Amniotic epithelial cell (primary cell): ENCODE measurements at regions not wholly inside any gene's neighbourhood (a gene's known extent, or its start where the extent isn't known, plus 50 kb on each side); places are given as distances from the start of the nearest gene placed in this dataset.
A peak's percentile ranks its signal among the peaks of the same experiment; 100 is the strongest.

Experiments used
- DNase-seq: peaks from one replicate; pipeline ENCODE4 v3.0.0-alpha.2; 2010; ENCODE audit warnings: low read depth

DNA sequence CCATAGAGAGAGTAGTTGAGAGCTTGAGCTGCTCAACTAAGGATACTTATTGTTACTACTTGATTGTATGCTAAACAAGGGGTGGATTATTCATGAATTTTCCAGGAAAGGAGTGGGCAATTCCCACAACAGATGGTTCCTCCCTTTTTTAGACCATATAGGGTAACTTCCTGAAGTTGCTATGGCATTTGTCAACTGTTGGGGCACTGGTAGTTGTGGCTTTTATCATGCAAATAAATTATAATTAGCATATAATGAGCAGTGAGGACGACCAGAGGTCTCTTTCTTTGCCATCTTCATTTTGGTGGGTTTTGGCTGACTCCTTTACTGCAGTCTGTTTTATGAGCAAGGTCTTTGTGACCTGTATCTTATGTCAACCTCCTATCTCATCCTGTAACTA, 1403.5 kb upstream of the PABPC4L start:
- DNase-seq: no peak

GRCh38 chr4:135604531-135604930, 1402.9 kb upstream of the PABPC4L start:
- DNase-seq: no peak

DNA sequence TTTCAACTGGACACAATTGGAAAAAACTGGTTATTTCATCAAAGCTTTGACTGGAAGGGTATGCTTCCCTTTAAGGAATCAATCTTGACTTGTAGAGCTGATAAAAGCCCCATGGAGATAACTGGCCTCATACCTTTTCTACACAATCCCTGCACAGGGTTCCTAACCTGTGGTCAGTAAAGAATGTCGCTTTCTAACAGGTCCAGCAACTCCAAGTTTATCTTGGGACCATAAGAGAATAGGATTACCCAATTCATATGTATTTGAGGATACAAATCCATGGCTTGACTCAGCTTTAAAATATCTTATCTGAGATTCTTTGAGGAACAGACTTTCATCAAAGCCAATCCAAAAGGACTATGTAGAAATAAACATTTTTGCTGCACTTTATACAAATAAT, 1399.8 kb upstream of the PABPC4L start:
- DNase-seq: peak; percentile 21

DNA sequence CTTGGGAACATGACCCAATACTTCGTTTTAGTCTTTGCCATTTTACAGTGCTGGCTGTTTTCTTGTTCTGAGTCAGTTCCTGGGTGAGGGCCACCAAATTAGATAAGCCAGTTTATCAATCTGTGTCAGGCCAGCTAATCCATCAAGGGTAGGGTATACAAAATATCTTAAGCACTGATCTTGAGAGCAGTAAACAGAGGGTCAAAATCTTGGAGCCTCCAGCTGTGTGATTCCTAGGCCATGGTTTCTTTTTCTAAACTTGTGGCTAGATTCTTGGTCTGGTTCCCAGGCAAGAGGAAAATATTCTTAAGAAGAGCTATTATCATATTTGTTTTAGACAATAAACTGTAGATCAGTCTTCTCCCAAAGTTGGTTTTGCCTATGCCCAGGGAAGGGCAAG, 1396.6 kb upstream of the PABPC4L start:
- peak; percentile 3 for DNase-seq

GRCh38 chr4:135594521-135594920, 1392.9 kb upstream of the PABPC4L start:
- DNase-seq: no peak

GRCh38 chr4:135575041-135575440, 1373.5 kb upstream of the PABPC4L start:
- no peak for DNase-seq

DNA sequence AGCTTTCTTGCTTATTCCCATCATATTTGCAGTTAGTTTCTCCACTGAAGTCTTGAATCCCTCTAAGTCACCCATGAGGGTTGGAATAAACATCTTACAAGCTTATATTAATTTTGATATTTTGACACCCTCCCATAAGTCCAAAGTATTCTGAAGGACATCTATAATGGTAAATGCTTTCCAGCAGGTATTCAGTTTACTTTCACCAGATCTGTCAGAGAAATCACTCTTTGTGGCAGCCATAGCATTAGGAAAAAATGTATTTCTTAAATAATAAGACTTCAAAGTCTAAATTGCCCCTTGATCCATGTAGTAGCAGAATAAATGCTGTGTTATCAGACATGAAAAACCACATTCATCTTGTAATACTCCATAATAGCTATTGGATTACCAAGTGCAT, 1371.7 kb upstream of the PABPC4L start:
- DNase-seq: no peak

DNA sequence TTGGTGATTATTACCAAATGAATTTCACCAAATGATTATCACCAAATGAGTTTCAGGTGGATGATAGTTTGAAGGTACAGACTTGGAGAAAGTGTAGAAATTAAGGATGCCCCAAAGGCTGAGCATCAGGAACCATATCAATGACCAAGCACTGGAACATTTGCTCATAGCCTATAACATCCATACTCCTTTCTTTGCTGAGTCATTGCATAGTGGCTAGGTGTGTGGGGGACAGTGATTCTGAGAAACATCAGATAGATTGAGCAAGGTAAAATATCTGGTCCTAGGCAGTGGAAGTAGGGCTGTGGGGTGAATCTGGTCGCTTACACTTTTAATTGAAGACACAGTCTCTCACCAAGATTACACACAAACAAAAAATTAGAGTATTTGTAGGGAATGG, 1362.5 kb upstream of the PABPC4L start:
- DNase-seq: no peak

DNA sequence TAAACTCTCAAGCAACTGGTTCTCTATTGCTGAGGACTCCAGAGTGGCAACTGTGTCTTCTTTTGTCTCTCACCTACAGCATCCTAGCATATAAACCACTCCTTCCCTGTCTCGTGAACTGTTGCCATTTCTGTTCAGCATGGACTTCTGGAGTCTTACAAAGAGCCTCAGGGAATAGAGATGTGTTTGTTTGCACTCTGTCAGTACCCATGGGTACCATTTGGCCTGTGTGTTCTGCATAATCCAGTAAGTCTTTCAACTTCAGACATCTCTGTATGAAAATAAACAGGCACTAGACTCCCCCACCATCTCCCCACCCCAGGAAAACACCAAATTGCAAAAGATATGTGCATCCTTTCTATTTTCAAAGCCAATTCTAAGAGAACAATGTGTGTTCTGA, 1351.6 kb upstream of the PABPC4L start:
- DNase-seq: peak; percentile 42

- DNase-seq: peak; percentile 68
Observed at GRCh38 chr4:135552131-135552530, 1350.5 kb upstream of the PABPC4L start.

DNA sequence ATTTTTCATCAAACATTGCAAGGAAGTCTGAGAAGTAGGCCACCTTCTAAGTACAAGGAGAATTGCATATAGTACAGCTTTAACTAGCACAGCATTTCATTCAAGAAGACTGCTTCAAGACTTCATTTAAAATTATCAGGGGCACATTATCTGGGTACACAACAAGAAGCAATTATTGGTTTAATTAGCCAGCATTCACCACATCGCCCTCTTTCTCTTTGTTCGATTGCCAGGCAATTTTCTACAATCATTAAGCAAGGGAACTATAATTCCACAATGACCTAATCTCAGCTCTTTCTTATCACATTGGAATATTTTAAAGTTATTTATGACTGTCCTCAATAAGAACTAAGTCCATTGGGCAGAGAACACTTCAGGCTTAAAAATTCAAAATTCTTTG, 1347.1 kb upstream of the PABPC4L start:
- no peak for DNase-seq

GRCh38 chr4:135545616-135546317, 1344.2 kb upstream of the PABPC4L start:
- no peak for DNase-seq

- no peak for DNase-seq
Observed at GRCh38 chr4:135538698-135539097, 1337.1 kb upstream of the PABPC4L start.

GRCh38 chr4:135533053-135533452, 1331.5 kb upstream of the PABPC4L start:
- no peak for DNase-seq

DNA sequence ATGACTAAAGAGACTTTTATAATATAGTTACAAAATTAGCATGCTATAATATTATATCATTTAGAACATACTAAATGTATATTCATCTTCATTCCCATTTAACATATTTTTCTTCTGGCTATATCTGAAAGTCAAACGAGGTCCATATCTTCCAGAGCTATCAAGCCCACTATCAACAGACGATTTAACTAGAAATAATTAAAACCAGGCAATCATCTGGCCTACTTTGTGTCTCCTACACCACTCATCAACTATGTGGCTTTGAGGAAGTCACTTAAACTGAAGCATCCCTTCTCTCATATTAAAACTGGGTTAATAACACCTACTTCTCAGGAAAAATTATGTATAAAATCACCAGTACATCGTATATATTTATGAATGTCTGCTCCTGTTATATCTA, 1330.5 kb upstream of the PABPC4L start:
- no peak for DNase-seq

GRCh38 chr4:135515295-135515694, 1313.7 kb upstream of the PABPC4L start:
- peak; percentile 43 for DNase-seq

- no peak for DNase-seq
Observed at GRCh38 chr4:135510582-135510981, 1309.0 kb upstream of the PABPC4L start.

DNA sequence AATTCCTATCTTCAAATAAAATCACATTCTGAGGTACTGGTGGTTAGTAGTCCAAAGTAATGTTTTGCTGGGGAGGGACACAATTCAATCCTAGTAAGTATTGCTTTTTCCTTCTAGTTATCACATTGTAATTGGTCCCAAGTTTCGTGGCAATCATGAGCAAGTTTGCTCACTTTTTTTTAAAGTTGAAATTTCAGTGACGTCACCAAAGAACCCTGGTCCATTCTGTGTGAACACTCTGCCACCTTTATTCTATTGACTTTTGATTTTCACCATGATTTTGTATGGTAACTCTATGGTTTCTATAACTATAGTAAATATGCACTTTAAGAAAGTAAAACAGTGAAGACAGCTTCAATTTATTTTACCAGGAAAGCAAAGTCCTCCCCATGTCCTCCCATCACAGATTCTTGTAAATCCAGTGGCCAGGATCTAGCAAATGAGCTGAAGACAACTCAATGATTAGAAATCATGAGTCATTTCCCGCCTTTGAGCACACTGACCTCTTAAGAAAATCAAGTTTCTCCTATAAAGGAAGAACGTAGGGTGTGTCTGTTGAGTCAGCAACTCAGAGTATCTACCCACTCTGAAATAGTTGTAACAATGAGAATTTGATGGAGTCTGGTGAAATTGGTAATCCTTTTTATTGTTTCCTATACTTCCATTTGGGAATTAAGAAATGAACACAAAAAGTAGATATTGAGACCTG, 1306.6 kb upstream of the PABPC4L start:
- DNase-seq: peak; percentile 62

GRCh38 chr4:135497563-135498152, 1296.1 kb upstream of the PABPC4L start:
- DNase-seq: no peak

- DNase-seq: no peak
Observed at GRCh38 chr4:135492439-135492838, 1290.8 kb upstream of the PABPC4L start.

- peak; percentile 31 for DNase-seq
Observed at GRCh38 chr4:135485371-135485770, 1283.8 kb upstream of the PABPC4L start.

DNA sequence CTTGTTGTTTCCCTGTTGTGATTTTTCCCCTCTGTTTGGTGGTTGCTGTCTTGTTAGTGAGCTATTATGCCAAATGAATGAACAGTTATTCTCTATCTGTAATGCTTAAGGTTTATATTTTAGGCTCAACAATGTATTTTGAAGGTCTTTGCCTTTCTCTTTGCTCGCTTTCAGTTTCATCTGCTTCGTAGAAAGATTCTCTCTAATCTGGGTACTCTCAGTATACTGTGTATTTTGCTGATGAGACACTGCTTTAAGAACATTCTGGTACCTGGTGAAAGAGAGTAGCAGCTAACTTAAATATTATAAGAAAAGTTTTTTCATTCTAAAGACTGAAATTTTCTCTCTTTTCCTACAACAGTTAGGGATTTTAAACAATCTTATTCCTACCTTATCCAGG, 1274.7 kb upstream of the PABPC4L start:
- no peak for DNase-seq

DNA sequence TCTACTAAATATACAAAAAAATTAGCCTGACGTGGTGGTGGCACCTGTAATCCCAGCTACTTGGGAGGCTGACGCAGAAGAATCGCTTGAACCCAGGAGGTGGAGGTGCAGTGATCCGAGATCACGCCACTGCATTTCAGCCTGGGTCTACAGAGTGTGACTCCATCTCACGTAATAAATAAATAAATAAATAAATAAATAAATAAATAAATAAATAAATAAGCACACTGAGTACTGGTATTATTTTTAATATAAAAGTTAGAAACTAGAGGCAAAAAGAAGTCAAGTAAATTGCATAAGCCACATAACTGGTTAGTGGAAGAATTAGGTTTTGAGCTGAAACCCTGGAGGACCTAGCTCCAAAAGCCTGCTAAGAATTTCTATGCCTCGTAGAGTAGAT, 1262.7 kb upstream of the PABPC4L start:
- DNase-seq: no peak
